ENCODE measurements at regions not wholly inside any gene's neighbourhood (a gene's known extent, or its start where the extent isn't known, plus 50 kb on each side); places are given as distances from the start of the nearest gene placed in this dataset.

DNA sequence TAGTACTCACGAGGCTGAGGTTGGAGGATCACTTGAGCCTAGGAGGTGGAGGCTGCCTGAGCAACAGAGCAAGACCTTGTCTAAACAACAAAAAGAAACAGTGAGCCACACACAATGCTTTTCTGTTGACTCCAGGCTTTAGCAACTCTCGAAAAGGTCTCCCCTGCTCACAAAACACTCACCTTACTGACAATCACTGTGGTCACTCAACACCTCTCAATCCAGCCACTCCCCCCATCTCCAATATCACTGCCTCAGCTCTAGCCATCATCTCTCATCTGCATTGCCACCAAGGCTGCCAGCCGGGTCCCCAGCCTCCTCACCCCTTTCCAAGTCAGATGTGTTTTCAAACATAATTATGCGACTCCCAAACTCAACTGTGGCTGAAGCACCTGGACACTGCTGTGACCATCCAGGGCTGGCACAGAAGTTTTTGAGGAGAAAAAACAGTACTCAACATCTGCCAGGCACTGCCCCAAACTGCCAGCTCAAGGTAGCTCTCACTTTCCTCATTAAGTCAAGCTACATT lies 218.0 kb upstream of the ARID1B start:
- TF ChIP-seq POLR2AphosphoS5 (IDR thresholded peaks at IDR 0.05) (no peak), EZH2 (IDR thresholded peaks at IDR 0.05; ENCODE audit: borderline replicate concordance, insufficient read depth, low read length, poor library complexity, severe bottlenecking) (no peak), EP300 (conservative IDR thresholded peaks at IDR 0.05; ENCODE audit: poor library complexity, severe bottlenecking) (no peak), SMC3 (conservative IDR thresholded peaks at IDR 0.05; ENCODE audit: poor library complexity) (no peak), RAD21 (conservative IDR thresholded peaks at IDR 0.05) (no peak)
- TF ChIP-seq, protein P1, sequence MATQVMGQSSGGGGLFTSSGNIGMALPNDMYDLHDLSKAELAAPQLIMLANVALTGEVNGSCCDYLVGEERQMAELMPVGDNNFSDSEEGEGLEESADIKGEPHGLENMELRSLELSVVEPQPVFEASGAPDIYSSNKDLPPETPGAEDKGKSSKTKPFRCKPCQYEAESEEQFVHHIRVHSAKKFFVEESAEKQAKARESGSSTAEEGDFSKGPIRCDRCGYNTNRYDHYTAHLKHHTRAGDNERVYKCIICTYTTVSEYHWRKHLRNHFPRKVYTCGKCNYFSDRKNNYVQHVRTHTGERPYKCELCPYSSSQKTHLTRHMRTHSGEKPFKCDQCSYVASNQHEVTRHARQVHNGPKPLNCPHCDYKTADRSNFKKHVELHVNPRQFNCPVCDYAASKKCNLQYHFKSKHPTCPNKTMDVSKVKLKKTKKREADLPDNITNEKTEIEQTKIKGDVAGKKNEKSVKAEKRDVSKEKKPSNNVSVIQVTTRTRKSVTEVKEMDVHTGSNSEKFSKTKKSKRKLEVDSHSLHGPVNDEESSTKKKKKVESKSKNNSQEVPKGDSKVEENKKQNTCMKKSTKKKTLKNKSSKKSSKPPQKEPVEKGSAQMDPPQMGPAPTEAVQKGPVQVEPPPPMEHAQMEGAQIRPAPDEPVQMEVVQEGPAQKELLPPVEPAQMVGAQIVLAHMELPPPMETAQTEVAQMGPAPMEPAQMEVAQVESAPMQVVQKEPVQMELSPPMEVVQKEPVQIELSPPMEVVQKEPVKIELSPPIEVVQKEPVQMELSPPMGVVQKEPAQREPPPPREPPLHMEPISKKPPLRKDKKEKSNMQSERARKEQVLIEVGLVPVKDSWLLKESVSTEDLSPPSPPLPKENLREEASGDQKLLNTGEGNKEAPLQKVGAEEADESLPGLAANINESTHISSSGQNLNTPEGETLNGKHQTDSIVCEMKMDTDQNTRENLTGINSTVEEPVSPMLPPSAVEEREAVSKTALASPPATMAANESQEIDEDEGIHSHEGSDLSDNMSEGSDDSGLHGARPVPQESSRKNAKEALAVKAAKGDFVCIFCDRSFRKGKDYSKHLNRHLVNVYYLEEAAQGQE (IDR thresholded peaks at IDR 0.05; ENCODE audit: borderline replicate concordance), result no peak
- no peak overlapping the region for H3K9ac ChIP-seq (ENCODE audit: low read length)
- H2AFZ ChIP-seq (ENCODE audit: low read depth, low read length), result no peak overlapping the region
- no peaks in the 10 kb centered on the region for H3K27me3 ChIP-seq (ENCODE audit: insufficient read depth, low read depth, low read length)
- no peaks in the 10 kb centered on the region for H3K9me3 ChIP-seq (ENCODE audit: low read length)
- H3K4me3 ChIP-seq (ENCODE audit: low read length), result no peak overlapping the region
- no peak overlapping the region for H3K27ac ChIP-seq (ENCODE audit: low read length)
- H3K36me3 ChIP-seq (ENCODE audit: insufficient read depth, low read length), result no peaks in the 10 kb centered on the region
- no peaks in the 10 kb centered on the region for H3K79me2 ChIP-seq (replicated peaks; ENCODE audit: insufficient read depth, low read length)
- H3K9me2 ChIP-seq (ENCODE audit: insufficient read depth, low read length), result no peaks in the 10 kb centered on the region
- H3F3A ChIP-seq (ENCODE audit: insufficient read depth, low read length, poor library complexity, severe bottlenecking), result no peaks in the 10 kb centered on the region
- no peak overlapping the region for H3K4me2 ChIP-seq (ENCODE audit: low read length)
- H4K20me1 ChIP-seq (ENCODE audit: insufficient read depth), result no peaks in the 10 kb centered on the region

DNA sequence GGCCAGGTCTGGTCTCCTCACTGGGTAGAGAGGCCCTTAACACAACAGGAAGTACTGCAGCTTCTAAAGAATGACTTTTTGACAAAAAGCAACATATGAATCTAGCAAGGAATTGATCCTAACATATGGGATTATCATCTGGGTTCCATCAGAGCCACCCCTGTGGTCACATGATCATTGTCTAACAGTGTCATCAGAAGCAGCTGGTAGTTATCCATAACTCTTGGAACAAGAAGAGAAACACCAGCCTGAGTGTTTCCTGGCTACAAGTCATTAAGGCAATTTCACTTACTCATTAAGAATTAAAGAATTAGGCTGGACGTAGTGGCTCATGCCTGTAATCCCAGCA lies 219.3 kb upstream of the ARID1B start:
- Histone ChIP-seq H2AFZ (ENCODE audit: low read depth, low read length) (no peak overlapping the region), H3K9me2 (ENCODE audit: insufficient read depth, low read length) (no peaks in the 10 kb centered on the region), H3K36me3 (ENCODE audit: insufficient read depth, low read length) (no peaks in the 10 kb centered on the region), H3K9me3 (ENCODE audit: low read length) (no peaks in the 10 kb centered on the region), H3F3A (ENCODE audit: insufficient read depth, low read length, poor library complexity, severe bottlenecking) (no peaks in the 10 kb centered on the region), H3K27ac (ENCODE audit: low read length) (no peak overlapping the region), H3K79me2 (replicated peaks; ENCODE audit: insufficient read depth, low read length) (no peaks in the 10 kb centered on the region), H4K20me1 (ENCODE audit: insufficient read depth) (no peaks in the 10 kb centered on the region), H3K4me3 (ENCODE audit: low read length) (no peak overlapping the region), H3K27me3 (ENCODE audit: insufficient read depth, low read depth, low read length) (no peaks in the 10 kb centered on the region), H3K4me2 (ENCODE audit: low read length) (no peak overlapping the region), H3K9ac (ENCODE audit: low read length) (no peak overlapping the region)
- TF ChIP-seq, protein P2, sequence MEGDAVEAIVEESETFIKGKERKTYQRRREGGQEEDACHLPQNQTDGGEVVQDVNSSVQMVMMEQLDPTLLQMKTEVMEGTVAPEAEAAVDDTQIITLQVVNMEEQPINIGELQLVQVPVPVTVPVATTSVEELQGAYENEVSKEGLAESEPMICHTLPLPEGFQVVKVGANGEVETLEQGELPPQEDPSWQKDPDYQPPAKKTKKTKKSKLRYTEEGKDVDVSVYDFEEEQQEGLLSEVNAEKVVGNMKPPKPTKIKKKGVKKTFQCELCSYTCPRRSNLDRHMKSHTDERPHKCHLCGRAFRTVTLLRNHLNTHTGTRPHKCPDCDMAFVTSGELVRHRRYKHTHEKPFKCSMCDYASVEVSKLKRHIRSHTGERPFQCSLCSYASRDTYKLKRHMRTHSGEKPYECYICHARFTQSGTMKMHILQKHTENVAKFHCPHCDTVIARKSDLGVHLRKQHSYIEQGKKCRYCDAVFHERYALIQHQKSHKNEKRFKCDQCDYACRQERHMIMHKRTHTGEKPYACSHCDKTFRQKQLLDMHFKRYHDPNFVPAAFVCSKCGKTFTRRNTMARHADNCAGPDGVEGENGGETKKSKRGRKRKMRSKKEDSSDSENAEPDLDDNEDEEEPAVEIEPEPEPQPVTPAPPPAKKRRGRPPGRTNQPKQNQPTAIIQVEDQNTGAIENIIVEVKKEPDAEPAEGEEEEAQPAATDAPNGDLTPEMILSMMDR (IDR thresholded peaks at IDR 0.05; ENCODE audit: poor library complexity, severe bottlenecking), result no peak
- TF ChIP-seq, protein P1 (IDR thresholded peaks at IDR 0.05; ENCODE audit: borderline replicate concordance), result no peak
- no peak for TF ChIP-seq TAF1 (IDR thresholded peaks at IDR 0.05; ENCODE audit: low read depth)

Measured in neural cell (in vitro differentiated cells).